Heart right ventricle (tissue), 16 donors: ENCODE measurements at regions not wholly inside any gene's neighbourhood (a gene's known extent, or its start where the extent isn't known, plus 50 kb on each side); places are given as distances from the start of the nearest gene placed in this dataset.

Experiments
- ATAC-seq, 8 donors: fragments of 200-7000 bp; cut with Tn5 transposase; one replicate each; pipeline ENCODE4 v1.9.1; 2020; ENCODE audit warnings: mild to moderate bottlenecking in 8 of 8, moderate library complexity in 8 of 8, moderate number of reproducible peaks in 1 of 8
- DNase-seq, 2 donors: peaks; one replicate each; pipeline ENCODE4 v3.0.0-alpha.2; 2020
- H3K27ac ChIP-seq, 10 donors: fragments of 200-600 bp; sonication (generic) in 2 of 10; one replicate each; pipeline versions ENCODE4 v1.5.0 to v1.8.0; 2020 to 2022; ENCODE audit warnings: mild to moderate bottlenecking in 3 of 10
- H3K27me3 ChIP-seq, 7 donors: fragments of 200-600 bp; one replicate each; pipeline ENCODE4 v1.8.0; 2021 to 2022; ENCODE audit warnings: mild to moderate bottlenecking in 2 of 7
- H3K36me3 ChIP-seq, 9 donors: fragments of 200-600 bp; sonication (generic) in 1 of 9; one replicate each; pipeline versions ENCODE4 v1.5.0 to v1.8.0; 2020 to 2022; ENCODE audit warnings: mild to moderate bottlenecking in 2 of 9
- H3K4me1 ChIP-seq, 9 donors: fragments of 200-600 bp; sonication (generic) in 1 of 9; one replicate each; pipeline versions ENCODE4 v1.5.0 to v1.8.0; 2020 to 2022; ENCODE audit warnings: mild to moderate bottlenecking in 4 of 9
- H3K4me3 ChIP-seq, 10 donors: fragments of 200-600 bp; sonication (generic) in 2 of 10; one replicate each; pipeline versions ENCODE4 v1.5.0 to v1.8.0; 2020 to 2022; ENCODE audit warnings: mild to moderate bottlenecking in 7 of 10, moderate library complexity in 2 of 10
- H3K9me3 ChIP-seq, 11 donors: fragments of 200-600 bp in 10 of 11; sonication (generic) in 2 of 11; one replicate each; pipeline versions ENCODE4 v1.5.0 to v1.8.0; 2013 to 2022; ENCODE audit warnings: mild to moderate bottlenecking in 2 of 11, control low read depth in 1 of 11, moderate library complexity in 1 of 11
- WGBS, 2 donors: extraction: QIAGEN DNeasy Blood & Tissue Kit; methylation state at CpG; one replicate each; pipeline ENCODE4 v1.1.7; 2013; ENCODE audit warnings: inconsistent platforms in 1 of 2; 5-methylcytosine and 5-hydroxymethylcytosine counted together
- intact Hi-C, 10 donors: fragments of 100-400 bp; cut with DNase I; formaldehyde crosslinking; loops; one replicate each; pipeline versions ENCODE4 v1.11.1 to v1.14.2; 2022
- TF ChIP-seq, protein P1 (sequence below), 9 donors: fragments of 200-600 bp; sonication (generic) in 2 of 9; IDR thresholded peaks; one replicate each; pipeline versions ENCODE4 v1.5.0 to v1.8.0; 2021 to 2022; ENCODE audit warnings: antibody characterized with exemption in 9 of 9, mild to moderate bottlenecking in 5 of 9, moderate library complexity in 1 of 9
- donor health status: Arrhythmogenic right ventricular cardiomyopathy.
- donor health status: ischemic (EF 13 %, LVEDD 7.1; RV severe dilation, severe dysfunction).
- donor health status: healthy with polysubstance abuse.
- donor health status: DM: no; HTN: yes; CAD: no.
- donor health status: DM: no; HTN: no; CAD: no.
- donor health status: ischemic (EF 25% LVEDD 6.9; RV normal size, moderate dysfunction).
- donor health status: ischemic (EF 25% LVEDD 5.7; RV mildly dilated, moderate dysfunction).
- donor health status: healthy.
- donor health status: DM: yes; HTN: yes; CAD: no.
- donor health status: Ischemic cardiomyopathy.
- donor health status: ischemic (EF 35%, LVEDD 5.7; RV mildly dilated, moderate dysfunction).
- donor health status: nonischemic (EF 11% LVEDD 7.7; RV severe dilation, severe dysfunction).
- donor health status: DM: yes; HTN: yes; CAD: no.
- donor health status: PGD.
- donor health status: ischemic (EF 29% LVEDD 5.4; RV normal size, mild dysfunction).
- donor health status: nonischemic (EF 23%, LVEDD 6.1; RV moderate dilation, normal function).

DNA sequence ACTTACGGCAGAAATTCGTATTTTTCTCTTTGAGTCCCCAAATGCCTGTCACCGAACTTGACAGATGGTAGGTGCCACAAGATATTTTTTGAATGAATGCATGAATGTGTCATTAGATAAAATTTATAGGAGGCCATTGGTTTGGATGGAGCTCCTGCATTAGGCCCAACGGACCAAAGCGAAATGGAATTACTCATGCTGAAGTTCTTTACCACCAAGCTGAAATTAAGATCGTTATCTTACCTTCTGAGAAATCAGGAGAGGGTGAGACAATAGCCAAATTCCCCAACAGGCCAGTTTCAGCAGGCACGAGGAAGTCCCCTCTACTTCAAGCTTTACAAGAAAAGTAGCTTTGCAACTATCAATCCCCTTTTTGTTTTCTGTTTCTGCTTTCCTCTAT, 452.5 kb upstream of the ARGLU1 start:
- H3K4me3 ChIP-seq: no peak overlapping the region
- 91 to 93% methylated on average over 7 of the region's 7 CpGs for WGBS, 2 donors
- intact Hi-C loops: no loop called here
- no peaks in the 10 kb centered on the region for H3K27me3 ChIP-seq
- ATAC-seq (no peak), DNase-seq (no peak)
- no peaks in the 10 kb centered on the region for H3K9me3 ChIP-seq
- H3K36me3 ChIP-seq: no peaks in the 10 kb centered on the region
- H3K27ac ChIP-seq: no peak overlapping the region
- no peaks in the 10 kb centered on the region for H3K4me1 ChIP-seq
- TF ChIP-seq, protein P1, sequence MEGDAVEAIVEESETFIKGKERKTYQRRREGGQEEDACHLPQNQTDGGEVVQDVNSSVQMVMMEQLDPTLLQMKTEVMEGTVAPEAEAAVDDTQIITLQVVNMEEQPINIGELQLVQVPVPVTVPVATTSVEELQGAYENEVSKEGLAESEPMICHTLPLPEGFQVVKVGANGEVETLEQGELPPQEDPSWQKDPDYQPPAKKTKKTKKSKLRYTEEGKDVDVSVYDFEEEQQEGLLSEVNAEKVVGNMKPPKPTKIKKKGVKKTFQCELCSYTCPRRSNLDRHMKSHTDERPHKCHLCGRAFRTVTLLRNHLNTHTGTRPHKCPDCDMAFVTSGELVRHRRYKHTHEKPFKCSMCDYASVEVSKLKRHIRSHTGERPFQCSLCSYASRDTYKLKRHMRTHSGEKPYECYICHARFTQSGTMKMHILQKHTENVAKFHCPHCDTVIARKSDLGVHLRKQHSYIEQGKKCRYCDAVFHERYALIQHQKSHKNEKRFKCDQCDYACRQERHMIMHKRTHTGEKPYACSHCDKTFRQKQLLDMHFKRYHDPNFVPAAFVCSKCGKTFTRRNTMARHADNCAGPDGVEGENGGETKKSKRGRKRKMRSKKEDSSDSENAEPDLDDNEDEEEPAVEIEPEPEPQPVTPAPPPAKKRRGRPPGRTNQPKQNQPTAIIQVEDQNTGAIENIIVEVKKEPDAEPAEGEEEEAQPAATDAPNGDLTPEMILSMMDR (IDR thresholded peaks at IDR 0.05): no peak

DNA sequence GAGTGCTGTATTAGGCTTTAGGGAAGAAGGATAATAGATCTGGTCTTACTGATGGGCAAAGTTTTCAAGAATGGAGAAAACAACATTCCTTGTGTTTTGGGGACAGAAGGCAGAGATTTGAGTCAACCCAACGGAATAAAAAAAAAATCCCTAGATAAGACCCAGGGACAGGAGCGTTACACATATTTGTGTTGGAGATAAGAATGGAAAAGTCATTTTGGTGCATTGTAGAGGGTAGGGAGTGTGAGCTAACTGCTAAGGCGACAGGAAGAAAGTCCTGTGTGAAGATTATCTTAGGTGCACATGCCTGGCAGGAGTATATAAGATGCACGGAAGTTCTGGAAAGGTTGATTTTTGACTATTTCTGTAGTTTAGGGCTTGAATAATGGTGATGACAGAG, 450.3 kb upstream of the ARGLU1 start:
- Histone ChIP-seq H3K27me3 (no peaks in the 10 kb centered on the region), H3K36me3 (no peaks in the 10 kb centered on the region), H3K4me3 (no peak overlapping the region), H3K27ac (no peak overlapping the region), H3K9me3 (no peaks in the 10 kb centered on the region), H3K4me1 (no peaks in the 10 kb centered on the region)
- DNase-seq (no peak), ATAC-seq (no peak)
- 43 to 45% methylated on average over 4 of the region's 4 CpGs for WGBS, 2 donors
- TF ChIP-seq, protein P1 (IDR thresholded peaks at IDR 0.05): no peak
- intact Hi-C loops: no loop called here

DNA sequence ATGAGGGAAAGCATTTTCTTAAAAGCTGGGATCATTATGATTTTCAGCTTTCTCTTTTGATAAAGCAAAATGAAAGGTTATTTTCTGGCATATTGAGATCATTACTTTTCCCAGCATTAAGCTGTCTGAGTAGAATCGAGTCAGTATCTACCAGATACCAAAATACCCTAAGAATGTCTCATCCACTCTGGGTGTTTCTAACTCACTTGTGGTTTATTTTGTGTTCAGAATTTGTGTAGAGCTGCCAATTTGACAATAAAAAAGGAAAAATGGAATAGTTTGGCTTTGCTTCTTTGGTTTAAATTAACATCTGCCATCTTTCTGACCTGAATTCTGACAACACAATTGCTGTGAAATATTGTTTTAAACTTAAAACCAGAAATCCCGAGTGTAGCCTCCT, 438.7 kb upstream of the ARGLU1 start:
- Histone ChIP-seq H3K9me3 (no peaks in the 10 kb centered on the region), H3K36me3 (no peaks in the 10 kb centered on the region), H3K27ac (no peak overlapping the region), H3K27me3 (peaks cover 0 to 6% (median 0%) of the 10 kb centered on the region in 7 donors), H3K4me1 (no peaks in the 10 kb centered on the region), H3K4me3 (no peak overlapping the region)
- ATAC-seq (no peak), DNase-seq (no peak)
- intact Hi-C loops: no loop called here
- TF ChIP-seq, protein P1 (IDR thresholded peaks at IDR 0.05): no peak
- WGBS, 2 donors: 69 to 73% methylated on average over 2 of the region's 2 CpGs

DNA sequence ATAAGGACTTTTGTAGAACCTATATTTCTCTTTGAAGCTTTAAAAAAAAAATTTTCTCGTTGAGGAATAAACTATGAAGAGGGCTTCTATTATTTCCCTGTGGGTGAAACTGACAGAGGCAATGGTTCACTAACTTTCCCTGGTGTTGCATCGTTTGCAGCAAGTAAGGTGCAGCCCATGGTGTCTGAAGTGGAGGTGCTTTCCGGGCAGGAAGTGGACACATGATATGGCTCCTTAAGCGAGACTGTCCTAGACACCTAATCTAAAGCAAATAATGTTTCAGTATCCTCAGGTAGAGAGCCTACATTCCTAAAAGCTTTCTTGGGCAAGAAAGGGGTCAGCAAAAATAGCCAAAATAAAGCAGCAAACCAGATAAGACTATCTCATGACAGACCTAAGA, 437.6 kb upstream of the ARGLU1 start:
- no peak overlapping the region for H3K27ac ChIP-seq
- H3K9me3 ChIP-seq: no peaks in the 10 kb centered on the region
- no peak overlapping the region for H3K4me3 ChIP-seq
- WGBS, 2 donors: 64 to 65% methylated on average over 4 of the region's 4 CpGs
- DNase-seq: no peak
- peaks cover 0 to 6% (median 0%) of the 10 kb centered on the region in 7 donors for H3K27me3 ChIP-seq
- H3K4me1 ChIP-seq: no peaks in the 10 kb centered on the region
- TF ChIP-seq, protein P1 (IDR thresholded peaks at IDR 0.05): no peak
- intact Hi-C loops: no loop called here
- ATAC-seq: no peak
- H3K36me3 ChIP-seq: no peaks in the 10 kb centered on the region

DNA sequence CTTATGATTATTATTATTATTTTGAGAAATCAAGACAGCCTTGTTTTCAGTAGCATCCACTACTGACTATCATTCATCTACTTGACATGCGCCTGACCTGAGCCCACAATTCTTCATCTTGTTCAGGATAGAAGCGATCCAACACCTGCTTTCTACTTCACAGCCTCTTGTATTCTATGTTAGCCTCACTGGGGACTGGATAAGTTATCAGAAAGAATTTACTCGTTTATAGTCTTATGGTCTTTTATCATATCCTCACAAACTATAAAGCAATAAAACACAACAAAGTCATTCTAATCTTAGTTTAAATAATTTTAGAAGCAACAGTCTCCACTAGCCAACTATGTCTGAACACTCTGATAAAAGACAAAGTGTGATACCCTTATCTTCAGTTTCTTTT, 436.0 kb upstream of the ARGLU1 start:
- Histone ChIP-seq H3K27me3 (peaks cover 0 to 6% (median 0%) of the 10 kb centered on the region in 7 donors), H3K9me3 (no peaks in the 10 kb centered on the region), H3K36me3 (no peaks in the 10 kb centered on the region), H3K4me1 (no peaks in the 10 kb centered on the region), H3K4me3 (no peak overlapping the region), H3K27ac (no peak overlapping the region)
- DNase-seq: no peak
- TF ChIP-seq, protein P1 (IDR thresholded peaks at IDR 0.05): no peak
- WGBS, 2 donors: 43 to 57% methylated on average over 3 of the region's 3 CpGs
- intact Hi-C loops: no loop called here
- no peak for ATAC-seq
